Adrenal gland (tissue), 5 donors: ENCODE measurements at regions not wholly inside any gene's neighbourhood (a gene's known extent, or its start where the extent isn't known, plus 50 kb on each side); places are given as distances from the start of the nearest gene placed in this dataset.

Source experiments
- CTCF ChIP-seq, 6 experiments: fragments of 450-650 bp in 4 of 6; fragments of 200-600 bp in 2 of 6; sonication (generic) in 1 of 6; IDR thresholded peaks; 1 replicate in 5 of 6; 2 replicates in 1 of 6; pipeline versions ENCODE4 v1.5.1 to v1.8.0; 2016 to 2021; ENCODE audit warnings: antibody characterized with exemption in 6 of 6, mild to moderate bottlenecking in 2 of 6, moderate library complexity in 1 of 6
- POLR2A ChIP-seq, 2 donors: fragments of 450-650 bp; IDR thresholded peaks; one replicate each; pipeline ENCODE4 v1.6.1; 2017; ENCODE audit warnings: antibody characterized with exemption in 2 of 2, mild to moderate bottlenecking in 2 of 2, moderate library complexity in 1 of 2
- donor health status: DM: no; HTN: no; CAD: no.

GRCh38 chr13:44040818-44041100, 161.1 kb downstream of the LACC1 start:
- TF ChIP-seq POLR2A (IDR thresholded peaks at IDR 0.05) (no peak), CTCF (IDR thresholded peaks at IDR 0.05) (no peak)
